ENCODE measurements at regions not wholly inside any gene's neighbourhood (a gene's known extent, or its start where the extent isn't known, plus 50 kb on each side); places are given as distances from the start of the nearest gene placed in this dataset.

DNA sequence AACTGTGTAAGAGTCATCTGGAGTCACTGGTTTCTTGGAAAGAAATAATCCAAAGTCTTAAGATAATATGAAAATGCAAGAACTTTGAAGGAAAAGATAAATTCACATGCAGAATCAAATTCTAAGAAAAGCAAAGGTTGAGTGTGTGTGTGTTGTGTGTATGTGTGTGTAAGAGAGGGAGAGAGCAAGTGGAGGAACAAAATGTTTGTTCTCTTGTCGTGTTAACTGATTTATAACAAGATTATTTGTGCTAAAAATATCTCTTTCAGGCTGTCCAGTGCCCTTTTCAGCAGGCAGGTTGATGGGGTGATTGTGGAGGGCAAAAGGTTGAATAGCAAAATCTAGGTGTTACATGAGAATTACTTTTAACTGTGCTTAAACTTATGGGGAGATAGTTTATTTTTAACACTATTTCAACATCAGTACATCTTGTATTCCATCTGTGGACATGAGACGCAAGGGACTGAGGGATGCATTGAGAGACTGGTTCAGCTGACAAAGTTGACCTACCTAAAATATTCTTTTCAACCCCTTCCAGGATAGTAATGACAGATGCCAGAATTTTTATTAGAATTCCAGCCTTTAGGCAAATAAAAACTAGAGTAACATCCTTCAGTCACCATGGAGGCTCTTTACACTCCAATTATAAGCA is 342.4 kb upstream of the CD180 start:
- TF ChIP-seq, protein P1, sequence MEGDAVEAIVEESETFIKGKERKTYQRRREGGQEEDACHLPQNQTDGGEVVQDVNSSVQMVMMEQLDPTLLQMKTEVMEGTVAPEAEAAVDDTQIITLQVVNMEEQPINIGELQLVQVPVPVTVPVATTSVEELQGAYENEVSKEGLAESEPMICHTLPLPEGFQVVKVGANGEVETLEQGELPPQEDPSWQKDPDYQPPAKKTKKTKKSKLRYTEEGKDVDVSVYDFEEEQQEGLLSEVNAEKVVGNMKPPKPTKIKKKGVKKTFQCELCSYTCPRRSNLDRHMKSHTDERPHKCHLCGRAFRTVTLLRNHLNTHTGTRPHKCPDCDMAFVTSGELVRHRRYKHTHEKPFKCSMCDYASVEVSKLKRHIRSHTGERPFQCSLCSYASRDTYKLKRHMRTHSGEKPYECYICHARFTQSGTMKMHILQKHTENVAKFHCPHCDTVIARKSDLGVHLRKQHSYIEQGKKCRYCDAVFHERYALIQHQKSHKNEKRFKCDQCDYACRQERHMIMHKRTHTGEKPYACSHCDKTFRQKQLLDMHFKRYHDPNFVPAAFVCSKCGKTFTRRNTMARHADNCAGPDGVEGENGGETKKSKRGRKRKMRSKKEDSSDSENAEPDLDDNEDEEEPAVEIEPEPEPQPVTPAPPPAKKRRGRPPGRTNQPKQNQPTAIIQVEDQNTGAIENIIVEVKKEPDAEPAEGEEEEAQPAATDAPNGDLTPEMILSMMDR (IDR thresholded peaks at IDR 0.05) = no peak
- TF ChIP-seq POLR2A (IDR thresholded peaks at IDR 0.05) = no peak
- DNase-seq = no peak
- intact Hi-C loops (cut with DNase I) = no loop called here
- Histone ChIP-seq H3K4me3 (replicated peaks in 1 of 3) (no peak overlapping the region), H3K9me3 (no peaks in the 10 kb centered on the region), H3K27ac (peak overlapping the region in 1 of 3 donors; percentile 31), H3K27me3 (no peaks in the 10 kb centered on the region), H3K4me1 (peaks cover 4 to 10% of the 10 kb centered on the region in 2 donors), H3K36me3 (no peaks in the 10 kb centered on the region)
- 72 to 74% methylated on average over 2 of the region's 2 CpGs for WGBS, 2 donors

DNA sequence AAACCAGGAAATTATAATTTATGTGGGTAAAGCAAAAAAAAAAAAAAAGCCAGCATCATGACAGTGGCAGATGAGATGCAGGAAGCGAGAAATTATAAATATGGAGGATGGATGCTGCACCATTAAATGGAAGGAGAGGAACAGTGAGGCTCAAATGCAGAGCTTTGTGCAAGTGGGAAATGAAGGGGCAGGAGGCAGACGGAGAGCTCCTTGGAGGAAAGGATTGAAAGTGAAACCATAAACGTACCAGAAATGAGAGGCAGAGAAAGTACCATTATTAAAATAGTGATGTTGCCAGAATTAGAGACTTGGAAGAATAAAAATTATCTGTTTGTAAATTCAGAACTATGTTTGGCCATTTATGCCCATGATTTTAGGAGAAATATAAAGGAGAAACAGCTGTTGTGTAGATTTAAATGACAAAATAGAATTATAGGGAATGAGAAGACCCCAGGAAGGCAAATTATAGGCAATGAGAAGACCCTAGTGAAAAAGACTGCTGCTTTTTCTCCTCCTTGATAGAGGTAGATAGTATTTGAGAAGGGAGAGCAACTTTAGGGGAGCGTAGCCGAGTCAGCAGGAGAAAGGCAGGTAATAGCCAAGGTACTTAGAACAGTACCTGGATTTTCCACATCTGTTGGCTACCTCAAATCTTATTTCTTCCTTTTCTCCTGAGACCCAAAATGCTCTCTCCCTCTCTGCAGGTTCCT is 341.0 kb upstream of the CD180 start:
- no peaks in the 10 kb centered on the region for H3K36me3 ChIP-seq
- TF ChIP-seq, protein P1 (IDR thresholded peaks at IDR 0.05) = no peak
- TF ChIP-seq POLR2A (IDR thresholded peaks at IDR 0.05) = no peak
- WGBS, 2 donors = 63 to 72% methylated on average over 5 of the region's 5 CpGs
- peaks cover 4 to 10% of the 10 kb centered on the region in 2 donors for H3K4me1 ChIP-seq
- H3K9me3 ChIP-seq = no peaks in the 10 kb centered on the region
- no peak overlapping the region for H3K4me3 ChIP-seq (replicated peaks in 1 of 3)
- no peak for DNase-seq
- no peaks in the 10 kb centered on the region for H3K27me3 ChIP-seq
- H3K27ac ChIP-seq = no peak overlapping the region
- intact Hi-C loops (cut with DNase I) = no loop called here

DNA sequence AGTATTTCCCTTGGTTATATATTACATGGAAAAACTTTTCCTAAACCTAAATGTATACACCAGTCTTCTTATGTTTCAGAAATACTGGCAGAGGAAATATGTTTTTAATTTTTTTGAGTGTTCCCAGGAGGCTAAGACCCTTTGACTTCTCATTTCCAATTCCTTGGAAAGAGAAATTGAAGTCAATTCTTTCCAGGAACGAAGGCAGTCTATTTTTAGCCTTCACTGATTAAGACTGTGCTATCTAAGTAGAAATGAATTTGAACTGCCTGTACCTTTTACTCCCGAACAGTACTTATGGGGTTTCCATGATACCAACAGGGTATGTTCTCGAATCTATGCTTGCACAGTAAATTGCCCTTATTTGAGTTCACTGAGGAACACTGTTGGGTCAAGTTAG is 340.3 kb upstream of the CD180 start:
- DNase-seq = no peak
- intact Hi-C loops (cut with DNase I) = no loop called here
- WGBS, 2 donors = 70 to 74% methylated on average over 3 of the region's 3 CpGs
- H3K27ac ChIP-seq = no peak overlapping the region
- no peaks in the 10 kb centered on the region for H3K36me3 ChIP-seq
- peaks cover 4 to 10% of the 10 kb centered on the region in 2 donors for H3K4me1 ChIP-seq
- no peaks in the 10 kb centered on the region for H3K9me3 ChIP-seq
- no peaks in the 10 kb centered on the region for H3K27me3 ChIP-seq
- no peak overlapping the region for H3K4me3 ChIP-seq (replicated peaks in 1 of 3)
- no peak for TF ChIP-seq POLR2A (IDR thresholded peaks at IDR 0.05)
- TF ChIP-seq, protein P1 (IDR thresholded peaks at IDR 0.05) = no peak

DNA sequence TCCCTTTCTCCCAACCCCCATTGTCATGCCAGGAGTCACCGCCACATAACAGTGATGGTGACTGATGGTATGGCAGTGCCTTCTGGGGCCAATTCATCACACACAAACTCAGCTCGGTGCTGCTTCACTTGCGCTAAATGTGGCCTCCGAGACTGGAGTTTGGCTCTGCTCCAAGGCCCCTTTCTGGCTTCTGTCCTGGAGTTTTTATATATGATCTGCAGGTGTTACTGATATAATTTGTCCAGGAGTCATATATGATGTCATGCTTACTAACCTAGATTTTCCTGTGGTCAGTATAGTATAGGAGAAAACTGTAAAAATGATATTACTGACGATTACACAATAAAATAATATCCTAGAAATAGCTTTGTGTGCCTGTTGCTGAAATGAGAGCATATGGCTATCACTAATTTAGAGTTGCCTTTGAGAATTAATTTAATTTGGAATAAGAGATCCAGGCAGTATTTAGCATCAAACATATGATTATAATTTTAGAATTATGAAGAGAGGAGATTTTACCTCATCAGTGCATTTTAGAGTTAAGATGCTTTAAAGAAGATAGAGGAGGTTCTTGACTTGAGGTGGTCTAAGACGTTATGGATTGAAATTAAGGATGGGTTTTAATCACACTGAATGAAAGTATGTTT is 334.1 kb upstream of the CD180 start:
- 71 to 72% methylated on average over 6 of the region's 6 CpGs for WGBS, 2 donors

More for the DNA sequence above, 334.1 kb upstream of the CD180 start:
- intact Hi-C loops (cut with DNase I) = no loop called here
- H3K9me3 ChIP-seq = no peaks in the 10 kb centered on the region
- H3K27ac ChIP-seq = no peak overlapping the region
- no peaks in the 10 kb centered on the region for H3K27me3 ChIP-seq
- no peaks in the 10 kb centered on the region for H3K4me1 ChIP-seq
- H3K36me3 ChIP-seq = no peaks in the 10 kb centered on the region
- DNase-seq = no peak
- TF ChIP-seq, protein P1 (IDR thresholded peaks at IDR 0.05) = no peak
- TF ChIP-seq POLR2A (IDR thresholded peaks at IDR 0.05) = no peak
- no peak overlapping the region for H3K4me3 ChIP-seq (replicated peaks in 1 of 3)
